Smooth muscle cell (in vitro differentiated cells): ENCODE measurements at regions not wholly inside any gene's neighbourhood (a gene's known extent, or its start where the extent isn't known, plus 50 kb on each side); places are given as distances from the start of the nearest gene placed in this dataset.

Experiments used
- DNase-seq: peaks from one replicate; lab custom pipeline; 2025; ENCODE audit not compliant: unreplicated experiment; lab: John Stamatoyannopoulos, UW
- H2AFZ ChIP-seq: fragments of 200-600 bp; sonication (generic); 2 replicates; pipeline ENCODE4 v1.6.0; 2016; ENCODE audit warnings: antibody characterized with exemption, low read depth, mild to moderate bottlenecking
- H3F3A ChIP-seq: fragments of 200-600 bp; sonication (generic); 2 replicates; pipeline ENCODE4 v1.6.0; 2017; ENCODE audit warnings: antibody characterized with exemption, low read depth
- H3K27ac ChIP-seq: fragments of 200-600 bp; sonication (generic); 2 replicates; pipeline ENCODE4 v1.5.1; 2016; ENCODE audit warnings: low read depth, mild to moderate bottlenecking
- H3K27me3 ChIP-seq: fragments of 200-600 bp; sonication (generic); 2 replicates; pipeline ENCODE4 v1.6.1; 2016; ENCODE audit warnings: low read depth, mild to moderate bottlenecking
- H3K36me3 ChIP-seq: fragments of 200-600 bp; sonication (generic); 2 replicates; pipeline ENCODE4 v1.5.1; 2016; ENCODE audit warnings: low read depth
- H3K4me1 ChIP-seq: fragments of 200-600 bp; sonication (generic); 2 replicates; pipeline ENCODE4 v1.5.1; 2016; ENCODE audit warnings: low read depth
- H3K4me2 ChIP-seq: fragments of 200-600 bp; sonication (generic); 2 replicates; pipeline ENCODE4 v1.6.0; 2016; ENCODE audit warnings: mild to moderate bottlenecking
- H3K4me3 ChIP-seq: fragments of 200-600 bp; sonication (generic); 2 replicates; pipeline ENCODE4 v1.5.1; 2016; ENCODE audit warnings: mild to moderate bottlenecking
- H3K79me2 ChIP-seq: fragments of 200-600 bp; sonication (generic); 2 replicates; pipeline ENCODE4 v1.6.0; 2016; ENCODE audit warnings: low read depth, mild to moderate bottlenecking
- H3K9ac ChIP-seq: fragments of 200-600 bp; sonication (generic); 2 replicates; pipeline ENCODE4 v1.6.0; 2016; ENCODE audit warnings: low read depth
- H3K9me3 ChIP-seq: fragments of 200-600 bp; sonication (generic); replicated peaks from 2 replicates; pipeline ENCODE4 v1.5.1; 2016; ENCODE audit warnings: low read depth
- H4K20me1 ChIP-seq: fragments of 200-600 bp; sonication (generic); 2 replicates; pipeline ENCODE4 v1.6.0; 2016; ENCODE audit warnings: low read depth
- CTCF ChIP-seq: fragments of 200-600 bp; sonication (generic); IDR thresholded peaks from 2 replicates; pipeline ENCODE4 v1.5.1; 2017; ENCODE audit warnings: borderline replicate concordance, mild to moderate bottlenecking, antibody characterized with exemption; ENCODE audit not compliant: insufficient read depth, poor library complexity, severe bottlenecking
- WGBS: methylation state at CpG from one replicate; pipeline ENCODE4 v1.1.7; 2016; ENCODE audit warnings: low lambda C conversion rate; 5-methylcytosine and 5-hydroxymethylcytosine counted together

GRCh38 chr5:96157077-96157780, 195.6 kb upstream of the ELL2 start:
- 77% methylated on average over 4 of the region's 4 CpGs for WGBS
- Histone ChIP-seq H3K36me3 (no peaks in the 10 kb centered on the region), H3K27me3 (no peaks in the 10 kb centered on the region), H3F3A (no peaks in the 10 kb centered on the region), H3K4me2 (no peak overlapping the region), H3K9ac (no peak overlapping the region), H3K4me3 (no peak overlapping the region), H4K20me1 (no peaks in the 10 kb centered on the region), H3K4me1 (no peaks in the 10 kb centered on the region), H3K9me3 (no peaks in the 10 kb centered on the region), H2AFZ (no peak overlapping the region), H3K27ac (peak overlapping the region; percentile 2), H3K79me2 (no peaks in the 10 kb centered on the region)
- no peak for TF ChIP-seq CTCF
- no peak for DNase-seq

GRCh38 chr5:96155147-96155546, 193.5 kb upstream of the ELL2 start:
- Histone ChIP-seq H3K79me2 (no peaks in the 10 kb centered on the region), H3K4me3 (no peak overlapping the region), H3K36me3 (no peaks in the 10 kb centered on the region), H3K4me2 (no peak overlapping the region), H2AFZ (no peak overlapping the region), H3K27me3 (no peaks in the 10 kb centered on the region), H3F3A (no peaks in the 10 kb centered on the region), H3K27ac (no peak overlapping the region), H3K9me3 (no peaks in the 10 kb centered on the region), H4K20me1 (no peaks in the 10 kb centered on the region), H3K9ac (no peak overlapping the region), H3K4me1 (no peaks in the 10 kb centered on the region)
- TF ChIP-seq CTCF = no peak
- no peak for DNase-seq
- 83% methylated on average over 2 of the region's 2 CpGs for WGBS

- Histone ChIP-seq H4K20me1 (no peaks in the 10 kb centered on the region), H3K4me1 (no peaks in the 10 kb centered on the region), H3K27me3 (no peaks in the 10 kb centered on the region), H3K36me3 (no peaks in the 10 kb centered on the region), H3K79me2 (no peaks in the 10 kb centered on the region), H3K27ac (no peak overlapping the region), H3K4me2 (no peak overlapping the region), H3K4me3 (no peak overlapping the region), H3K9me3 (no peaks in the 10 kb centered on the region), H3F3A (no peaks in the 10 kb centered on the region), H2AFZ (no peak overlapping the region), H3K9ac (no peak overlapping the region)
- no peak for DNase-seq
- WGBS = 71% methylated on average over 2 of the region's 2 CpGs
- TF ChIP-seq CTCF = no peak
Measured at GRCh38 chr5:96151891-96152290, 190.2 kb upstream of the ELL2 start.

- WGBS = 57% methylated on average over 1 of the region's 1 CpG
- no peaks in the 10 kb centered on the region for H4K20me1 ChIP-seq
- H3F3A ChIP-seq = no peaks in the 10 kb centered on the region
- no peak overlapping the region for H3K4me2 ChIP-seq
- H3K9ac ChIP-seq = peak overlapping the region; percentile 31
- H3K4me1 ChIP-seq = no peaks in the 10 kb centered on the region
- no peak for DNase-seq
- H3K27me3 ChIP-seq = no peaks in the 10 kb centered on the region
- H3K36me3 ChIP-seq = no peaks in the 10 kb centered on the region
- peak overlapping the region; percentile 75 for H3K27ac ChIP-seq
- no peak for TF ChIP-seq CTCF
- no peak overlapping the region for H2AFZ ChIP-seq
- H3K79me2 ChIP-seq = no peaks in the 10 kb centered on the region
- H3K9me3 ChIP-seq = no peaks in the 10 kb centered on the region
- no peak overlapping the region for H3K4me3 ChIP-seq
Measured at GRCh38 chr5:96150007-96150406, 188.4 kb upstream of the ELL2 start.
